Liver (tissue), 8 donors: ENCODE measurements at regions not wholly inside any gene's neighbourhood (a gene's known extent, or its start where the extent isn't known, plus 50 kb on each side); places are given as distances from the start of the nearest gene placed in this dataset.

Experiments
- DNase-seq: peaks from one replicate; pipeline ENCODE4 v3.0.0-alpha.2; 2017; ENCODE audit warnings: low spot score
- H3K27ac ChIP-seq, 2 donors: one replicate each; pipeline ENCODE4 v1.7.0; 2013; ENCODE audit warnings: inconsistent platforms in 2 of 2, low read length in 2 of 2, control low read depth in 1 of 2, low read depth in 1 of 2, mild to moderate bottlenecking in 1 of 2
- H3K27me3 ChIP-seq, 4 donors: one replicate each; pipeline versions ENCODE4 v1.6.1 to v1.7.0; 2013; ENCODE audit warnings: low read length in 3 of 4, inconsistent platforms in 1 of 4, mild to moderate bottlenecking in 1 of 4, moderate library complexity in 1 of 4; ENCODE audit not compliant: control insufficient read depth in 4 of 4, insufficient read depth in 4 of 4
- H3K36me3 ChIP-seq, 4 donors: one replicate each; pipeline versions ENCODE4 v1.6.1 to v1.7.0; 2013; ENCODE audit warnings: low read length in 3 of 4, mild to moderate bottlenecking in 3 of 4, low read depth in 1 of 4, moderate library complexity in 1 of 4; ENCODE audit not compliant: control insufficient read depth in 4 of 4, insufficient read depth in 3 of 4
- H3K4me1 ChIP-seq, 4 donors: one replicate each; pipeline versions ENCODE4 v1.6.1 to v1.7.0; 2013; ENCODE audit warnings: low read length in 3 of 4, mild to moderate bottlenecking in 3 of 4, moderate library complexity in 1 of 4; ENCODE audit not compliant: control insufficient read depth in 4 of 4, insufficient read depth in 4 of 4
- H3K4me3 ChIP-seq, 3 donors: one replicate each; pipeline versions ENCODE4 v1.6.1 to v1.7.0; 2013; ENCODE audit warnings: low read length in 3 of 3, control low read depth in 1 of 3, low read depth in 1 of 3, mild to moderate bottlenecking in 1 of 3
- H3K9ac ChIP-seq, 2 donors: one replicate each; pipeline ENCODE4 v1.7.0; 2013; ENCODE audit warnings: low read length in 2 of 2, mild to moderate bottlenecking in 2 of 2, moderate library complexity in 2 of 2, control low read depth in 1 of 2, low read depth in 1 of 2
- H3K9me3 ChIP-seq, 4 donors: one replicate each; pipeline versions ENCODE4 v1.6.1 to v1.7.0; 2013; ENCODE audit warnings: low read length in 3 of 4; ENCODE audit not compliant: control insufficient read depth in 4 of 4
- EGR1 ChIP-seq, 2 donors: IDR thresholded peaks; 2 replicates each; pipeline ENCODE4 v1.6.1; 2016 to 2018; ENCODE audit warnings: antibody characterized with exemption in 2 of 2, low read depth in 2 of 2
- FOXA1 ChIP-seq: IDR thresholded peaks from 2 replicates; pipeline ENCODE4 v1.6.1; 2016; ENCODE audit warnings: antibody characterized with exemption
- FOXA2 ChIP-seq: IDR thresholded peaks from 2 replicates; pipeline ENCODE4 v1.6.1; 2016; ENCODE audit warnings: antibody characterized with exemption
- GABPA ChIP-seq, 2 donors: IDR thresholded peaks in 1 of 2; conservative IDR thresholded peaks in 1 of 2; 2 replicates each; pipeline ENCODE4 v1.6.1; 2016; ENCODE audit warnings: antibody characterized with exemption in 2 of 2, mild to moderate bottlenecking in 1 of 2, moderate library complexity in 1 of 2
- HNF4A ChIP-seq, 2 donors: conservative IDR thresholded peaks; 2 replicates each; pipeline ENCODE4 v1.6.1; 2016; ENCODE audit warnings: antibody characterized with exemption in 2 of 2, mild to moderate bottlenecking in 2 of 2
- HNF4G ChIP-seq: IDR thresholded peaks from 2 replicates; pipeline ENCODE4 v1.6.1; 2016; ENCODE audit warnings: antibody characterized with exemption
- JUND ChIP-seq, 2 donors: IDR thresholded peaks; 2 replicates each; pipeline ENCODE4 v1.6.1; 2016; ENCODE audit warnings: antibody characterized with exemption in 2 of 2
- NR2F2 ChIP-seq: IDR thresholded peaks from 2 replicates; pipeline ENCODE4 v1.6.1; 2016; ENCODE audit warnings: antibody characterized with exemption
- RAD21 ChIP-seq, 2 donors: IDR thresholded peaks; 2 replicates each; pipeline ENCODE4 v1.6.1; 2016; ENCODE audit warnings: antibody characterized with exemption in 2 of 2, mild to moderate bottlenecking in 2 of 2
- RXRA ChIP-seq, 2 donors: IDR thresholded peaks; 2 replicates each; pipeline ENCODE4 v1.6.1; 2017 to 2018; ENCODE audit warnings: antibody characterized with exemption in 2 of 2, mild to moderate bottlenecking in 1 of 2
- TAF1 ChIP-seq: conservative IDR thresholded peaks from 2 replicates; pipeline ENCODE4 v1.6.1; 2016; ENCODE audit warnings: antibody characterized with exemption, mild to moderate bottlenecking
- YY1 ChIP-seq: IDR thresholded peaks from 2 replicates; pipeline ENCODE4 v1.6.1; 2016; ENCODE audit warnings: antibody characterized with exemption, mild to moderate bottlenecking
- WGBS: extraction: QIAGEN DNeasy Blood & Tissue Kit; methylation state at CpG from one replicate; pipeline ENCODE4 v1.1.7; 2013; 5-methylcytosine and 5-hydroxymethylcytosine counted together
- TF ChIP-seq, protein P1 (sequence below): IDR thresholded peaks from 2 replicates; pipeline ENCODE4 v1.6.1; 2016; ENCODE audit warnings: antibody characterized with exemption
- TF ChIP-seq, protein P2 (sequence below): IDR thresholded peaks from 2 replicates; pipeline ENCODE4 v1.6.1; 2016; ENCODE audit warnings: antibody characterized with exemption, mild to moderate bottlenecking
- TF ChIP-seq, protein P3 (sequence below): IDR thresholded peaks from 2 replicates; pipeline ENCODE4 v1.6.1; 2016; ENCODE audit warnings: antibody characterized with exemption
- TF ChIP-seq, protein P4 (sequence below): fragments of 150-350 bp; IDR thresholded peaks from 2 replicates; pipeline ENCODE4 v1.5.1; 2017; ENCODE audit warnings: improper control_type of control experiment, low read depth, low read length; ENCODE audit not compliant: missing input control
- TF ChIP-seq, protein P5 (sequence below): IDR thresholded peaks from 2 replicates; pipeline ENCODE4 v1.6.1; 2016; ENCODE audit warnings: antibody characterized with exemption
- donor health status: healthy.
- donor health status: healthy.
- donor health status: healthy.
- donor health status: healthy.
- donor health status: healthy.

DNA sequence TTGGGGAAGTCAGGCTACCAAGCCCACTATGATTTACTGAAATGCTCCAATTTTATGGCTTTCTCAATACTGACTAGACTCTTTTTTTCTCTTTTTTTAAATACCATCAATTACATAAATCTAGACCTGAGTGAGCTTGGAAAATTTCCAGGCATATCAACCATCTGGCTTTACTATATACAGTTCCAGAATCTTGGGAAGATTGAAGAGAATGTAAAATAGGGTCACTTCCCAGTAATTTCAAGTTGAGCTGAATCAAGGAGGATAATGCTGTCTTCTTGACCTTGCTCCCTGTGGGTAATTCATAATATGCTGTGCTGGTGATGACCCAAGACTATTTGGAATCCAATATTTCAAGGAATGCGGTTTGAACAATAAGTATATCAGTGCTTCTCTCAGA is 108.1 kb downstream of the MAP3K21 start:
- no peaks in the 10 kb centered on the region for H3K4me1 ChIP-seq
- no peak overlapping the region for H3K9ac ChIP-seq
- TF ChIP-seq FOXA2 (no peak), FOXA1 (no peak), JUND (IDR thresholded peaks at IDR 0.05) (no peak), YY1 (no peak), EGR1 (IDR thresholded peaks at IDR 0.05; ENCODE audit: low read depth in 2 of 2) (no peak), HNF4A (conservative IDR thresholded peaks at IDR 0.05) (no peak), RXRA (IDR thresholded peaks at IDR 0.05) (no peak), HNF4G (no peak), NR2F2 (no peak), GABPA (IDR thresholded peaks at IDR 0.05 in 1 of 2, conservative IDR thresholded peaks at IDR 0.05 in 1 of 2) (no peak), TAF1 (no peak), RAD21 (IDR thresholded peaks at IDR 0.05) (no peak)
- TF ChIP-seq, protein P1, sequence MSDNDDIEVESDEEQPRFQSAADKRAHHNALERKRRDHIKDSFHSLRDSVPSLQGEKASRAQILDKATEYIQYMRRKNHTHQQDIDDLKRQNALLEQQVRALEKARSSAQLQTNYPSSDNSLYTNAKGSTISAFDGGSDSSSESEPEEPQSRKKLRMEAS, result no peak
- TF ChIP-seq, protein P2, sequence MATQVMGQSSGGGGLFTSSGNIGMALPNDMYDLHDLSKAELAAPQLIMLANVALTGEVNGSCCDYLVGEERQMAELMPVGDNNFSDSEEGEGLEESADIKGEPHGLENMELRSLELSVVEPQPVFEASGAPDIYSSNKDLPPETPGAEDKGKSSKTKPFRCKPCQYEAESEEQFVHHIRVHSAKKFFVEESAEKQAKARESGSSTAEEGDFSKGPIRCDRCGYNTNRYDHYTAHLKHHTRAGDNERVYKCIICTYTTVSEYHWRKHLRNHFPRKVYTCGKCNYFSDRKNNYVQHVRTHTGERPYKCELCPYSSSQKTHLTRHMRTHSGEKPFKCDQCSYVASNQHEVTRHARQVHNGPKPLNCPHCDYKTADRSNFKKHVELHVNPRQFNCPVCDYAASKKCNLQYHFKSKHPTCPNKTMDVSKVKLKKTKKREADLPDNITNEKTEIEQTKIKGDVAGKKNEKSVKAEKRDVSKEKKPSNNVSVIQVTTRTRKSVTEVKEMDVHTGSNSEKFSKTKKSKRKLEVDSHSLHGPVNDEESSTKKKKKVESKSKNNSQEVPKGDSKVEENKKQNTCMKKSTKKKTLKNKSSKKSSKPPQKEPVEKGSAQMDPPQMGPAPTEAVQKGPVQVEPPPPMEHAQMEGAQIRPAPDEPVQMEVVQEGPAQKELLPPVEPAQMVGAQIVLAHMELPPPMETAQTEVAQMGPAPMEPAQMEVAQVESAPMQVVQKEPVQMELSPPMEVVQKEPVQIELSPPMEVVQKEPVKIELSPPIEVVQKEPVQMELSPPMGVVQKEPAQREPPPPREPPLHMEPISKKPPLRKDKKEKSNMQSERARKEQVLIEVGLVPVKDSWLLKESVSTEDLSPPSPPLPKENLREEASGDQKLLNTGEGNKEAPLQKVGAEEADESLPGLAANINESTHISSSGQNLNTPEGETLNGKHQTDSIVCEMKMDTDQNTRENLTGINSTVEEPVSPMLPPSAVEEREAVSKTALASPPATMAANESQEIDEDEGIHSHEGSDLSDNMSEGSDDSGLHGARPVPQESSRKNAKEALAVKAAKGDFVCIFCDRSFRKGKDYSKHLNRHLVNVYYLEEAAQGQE, result no peak
- TF ChIP-seq, protein P3, sequence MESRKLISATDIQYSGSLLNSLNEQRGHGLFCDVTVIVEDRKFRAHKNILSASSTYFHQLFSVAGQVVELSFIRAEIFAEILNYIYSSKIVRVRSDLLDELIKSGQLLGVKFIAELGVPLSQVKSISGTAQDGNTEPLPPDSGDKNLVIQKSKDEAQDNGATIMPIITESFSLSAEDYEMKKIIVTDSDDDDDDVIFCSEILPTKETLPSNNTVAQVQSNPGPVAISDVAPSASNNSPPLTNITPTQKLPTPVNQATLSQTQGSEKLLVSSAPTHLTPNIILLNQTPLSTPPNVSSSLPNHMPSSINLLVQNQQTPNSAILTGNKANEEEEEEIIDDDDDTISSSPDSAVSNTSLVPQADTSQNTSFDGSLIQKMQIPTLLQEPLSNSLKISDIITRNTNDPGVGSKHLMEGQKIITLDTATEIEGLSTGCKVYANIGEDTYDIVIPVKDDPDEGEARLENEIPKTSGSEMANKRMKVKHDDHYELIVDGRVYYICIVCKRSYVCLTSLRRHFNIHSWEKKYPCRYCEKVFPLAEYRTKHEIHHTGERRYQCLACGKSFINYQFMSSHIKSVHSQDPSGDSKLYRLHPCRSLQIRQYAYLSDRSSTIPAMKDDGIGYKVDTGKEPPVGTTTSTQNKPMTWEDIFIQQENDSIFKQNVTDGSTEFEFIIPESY, result no peak
- TF ChIP-seq, protein P4, sequence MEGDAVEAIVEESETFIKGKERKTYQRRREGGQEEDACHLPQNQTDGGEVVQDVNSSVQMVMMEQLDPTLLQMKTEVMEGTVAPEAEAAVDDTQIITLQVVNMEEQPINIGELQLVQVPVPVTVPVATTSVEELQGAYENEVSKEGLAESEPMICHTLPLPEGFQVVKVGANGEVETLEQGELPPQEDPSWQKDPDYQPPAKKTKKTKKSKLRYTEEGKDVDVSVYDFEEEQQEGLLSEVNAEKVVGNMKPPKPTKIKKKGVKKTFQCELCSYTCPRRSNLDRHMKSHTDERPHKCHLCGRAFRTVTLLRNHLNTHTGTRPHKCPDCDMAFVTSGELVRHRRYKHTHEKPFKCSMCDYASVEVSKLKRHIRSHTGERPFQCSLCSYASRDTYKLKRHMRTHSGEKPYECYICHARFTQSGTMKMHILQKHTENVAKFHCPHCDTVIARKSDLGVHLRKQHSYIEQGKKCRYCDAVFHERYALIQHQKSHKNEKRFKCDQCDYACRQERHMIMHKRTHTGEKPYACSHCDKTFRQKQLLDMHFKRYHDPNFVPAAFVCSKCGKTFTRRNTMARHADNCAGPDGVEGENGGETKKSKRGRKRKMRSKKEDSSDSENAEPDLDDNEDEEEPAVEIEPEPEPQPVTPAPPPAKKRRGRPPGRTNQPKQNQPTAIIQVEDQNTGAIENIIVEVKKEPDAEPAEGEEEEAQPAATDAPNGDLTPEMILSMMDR, result no peak
- TF ChIP-seq, protein P5, sequence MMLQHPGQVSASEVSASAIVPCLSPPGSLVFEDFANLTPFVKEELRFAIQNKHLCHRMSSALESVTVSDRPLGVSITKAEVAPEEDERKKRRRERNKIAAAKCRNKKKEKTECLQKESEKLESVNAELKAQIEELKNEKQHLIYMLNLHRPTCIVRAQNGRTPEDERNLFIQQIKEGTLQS, result no peak
- DNase-seq, result no peak
- no peaks in the 10 kb centered on the region for H3K9me3 ChIP-seq
- H3K27me3 ChIP-seq, result no peaks in the 10 kb centered on the region
- H3K27ac ChIP-seq, result no peak overlapping the region
- H3K4me3 ChIP-seq, result no peak overlapping the region
- 83% methylated on average over 1 of the region's 1 CpG for WGBS
- H3K36me3 ChIP-seq, result no peaks in the 10 kb centered on the region

DNA sequence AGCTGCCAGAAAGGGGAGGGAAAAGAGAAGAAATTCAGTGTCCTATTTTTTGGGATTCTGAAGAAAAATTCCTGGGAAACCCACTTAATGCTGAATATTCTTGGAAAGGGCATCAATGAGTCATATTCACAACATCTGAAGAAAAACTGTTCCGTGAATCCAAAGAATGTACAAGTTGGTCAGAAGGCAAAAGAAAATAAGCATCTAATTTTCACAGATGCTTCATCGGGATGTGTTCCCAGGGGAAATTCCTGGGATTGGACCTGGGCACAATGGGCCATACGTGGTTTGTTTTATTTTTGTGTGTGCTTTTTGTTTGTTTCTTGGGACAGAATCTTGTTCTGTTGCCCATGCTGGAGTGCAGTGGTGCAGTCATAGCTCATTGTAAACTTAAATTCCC is 112.2 kb downstream of the MAP3K21 start:
- Histone ChIP-seq H3K4me3 (no peak overlapping the region), H3K27ac (no peak overlapping the region), H3K36me3 (no peaks in the 10 kb centered on the region), H3K9me3 (no peaks in the 10 kb centered on the region), H3K4me1 (peaks cover 0 to 7% (median 3%) of the 10 kb centered on the region in 4 donors), H3K27me3 (no peaks in the 10 kb centered on the region), H3K9ac (no peak overlapping the region)
- DNase-seq, result no peak
- TF ChIP-seq, protein P3, result no peak
- TF ChIP-seq, protein P4, result no peak
- WGBS, result 82% methylated on average over 3 of the region's 3 CpGs
